IMR-90 (cell line): ENCODE measurements at regions not wholly inside any gene's neighbourhood (a gene's known extent, or its start where the extent isn't known, plus 50 kb on each side); places are given as distances from the start of the nearest gene placed in this dataset.
A peak's percentile ranks its signal among the peaks of the same experiment; 100 is the strongest.

Source experiments
- ATAC-seq: fragments of 200-7000 bp; cut with Tn5 transposase; 2 replicates; pipeline ENCODE4 v1.9.1; 2020; ENCODE audit warnings: low read depth, mild to moderate bottlenecking, moderate library complexity
- BruUV-seq: library from RNA; stranded (reverse); fragments of 400-500 nt; replicated peaks from 2 replicates; lab custom pipeline; 2021; lab: Mats Ljungman, UMichigan
- CTCF ChIA-PET: fragments of 300-600 bp; formaldehyde crosslinking; extraction: SDS; loops from one replicate; lab custom pipeline; 2021; ENCODE audit warnings: antibody characterized with exemption; lab: Yijun Ruan, JAX
- POLR2A ChIA-PET: fragments of 300-600 bp; sonication (Branson Sonifier 250); formaldehyde crosslinking; loops from one replicate; lab custom pipeline; 2022; ENCODE audit warnings: antibody characterized with exemption; ENCODE audit not compliant: unreplicated experiment; lab: Charles Lee
- DNase-seq: peaks from one replicate; pipeline ENCODE4 v3.0.0; 2013
- H2AFZ ChIP-seq: replicated peaks from 2 replicates; pipeline ENCODE3; 2013; ENCODE audit warnings: low read length, mild to moderate bottlenecking; ENCODE audit not compliant: poor library complexity
- H2AK5ac ChIP-seq: 2 replicates; pipeline ENCODE4 v1.6.1; 2013; ENCODE audit warnings: low read depth, low read length, inconsistent platforms
- H2AK9ac ChIP-seq: replicated peaks from 2 replicates; pipeline ENCODE3; 2013; ENCODE audit warnings: mild to moderate bottlenecking, low read depth, low read length, moderate library complexity; ENCODE audit not compliant: poor library complexity
- H2BK120ac ChIP-seq: 2 replicates; pipeline ENCODE4 v1.6.1; 2013; ENCODE audit warnings: low read depth, low read length, inconsistent platforms
- H2BK15ac ChIP-seq: 3 replicates; pipeline ENCODE4 v1.6.1; 2013; ENCODE audit warnings: low read depth, low read length, inconsistent platforms
- H2BK20ac ChIP-seq: 2 replicates; pipeline ENCODE4 v1.6.1; 2013; ENCODE audit warnings: low read depth, mild to moderate bottlenecking, inconsistent platforms, low read length, moderate library complexity
- H2BK5ac ChIP-seq: 2 replicates; pipeline ENCODE4 v1.6.1; 2013; ENCODE audit warnings: mild to moderate bottlenecking, low read depth, low read length, inconsistent platforms; ENCODE audit not compliant: poor library complexity, severe bottlenecking
- H3K14ac ChIP-seq: replicated peaks from 2 replicates; pipeline ENCODE4 v1.6.1; 2013; ENCODE audit warnings: low read depth, low read length, inconsistent platforms
- H3K18ac ChIP-seq: 2 replicates; pipeline ENCODE4 v1.6.1; 2013; ENCODE audit warnings: low read depth, low read length, control low read depth
- H3K23ac ChIP-seq: 2 replicates; pipeline ENCODE4 v1.6.1; 2013; ENCODE audit warnings: low read depth, low read length, inconsistent platforms
- H3K27ac ChIP-seq: 2 replicates; pipeline ENCODE4 v1.5.1; 2013; ENCODE audit warnings: mild to moderate bottlenecking, control low read depth, low read length; ENCODE audit not compliant: insufficient read depth
- H3K27me3 ChIP-seq: 2 replicates; pipeline ENCODE4 v1.6.1; 2013; ENCODE audit warnings: low read length; ENCODE audit not compliant: control insufficient read depth, insufficient read depth
- H3K36me3 ChIP-seq: 2 replicates; pipeline ENCODE4 v1.6.1; 2013; ENCODE audit warnings: low read length, mixed read lengths; ENCODE audit not compliant: control insufficient read depth, insufficient read depth
- H3K4ac ChIP-seq: 2 replicates; pipeline ENCODE4 v1.6.1; 2013; ENCODE audit warnings: low read depth, low read length, inconsistent platforms
- H3K4me1 ChIP-seq: 2 replicates; pipeline ENCODE4 v1.6.1; 2013; ENCODE audit warnings: low read length, mixed read lengths; ENCODE audit not compliant: control insufficient read depth, insufficient read depth
- H3K4me2 ChIP-seq: 2 replicates; pipeline ENCODE4 v1.6.1; 2013; ENCODE audit warnings: low read depth, mild to moderate bottlenecking, control low read depth, low read length, moderate library complexity
- H3K4me3 ChIP-seq: 2 replicates; pipeline ENCODE4 v1.5.1; 2013; ENCODE audit warnings: low read depth, mild to moderate bottlenecking, control low read depth, low read length, moderate library complexity; ENCODE audit not compliant: insufficient read depth
- H3K56ac ChIP-seq: 2 replicates; pipeline ENCODE4 v1.6.1; 2013; ENCODE audit warnings: low read length, inconsistent platforms; ENCODE audit not compliant: insufficient read depth; ENCODE audit errors: extremely low read depth
- H3K79me1 ChIP-seq, 2 experiments: 2 replicates each; pipeline ENCODE4 v1.6.1; 2013; ENCODE audit warnings: low read length in 2 of 2, inconsistent platforms in 1 of 2, low read depth in 1 of 2
- H3K9ac ChIP-seq: 2 replicates; pipeline ENCODE4 v1.6.1; 2013; ENCODE audit warnings: low read depth, low read length, control low read depth
- H3K9me1 ChIP-seq: 2 replicates; pipeline ENCODE4 v1.6.1; 2013; ENCODE audit warnings: low read length, inconsistent platforms; ENCODE audit not compliant: insufficient read depth
- H3K9me3 ChIP-seq: 2 replicates; pipeline ENCODE4 v1.6.1; 2013; ENCODE audit warnings: low read length; ENCODE audit not compliant: control insufficient read depth, insufficient read depth
- H4K20me1 ChIP-seq: 2 replicates; pipeline ENCODE4 v1.6.1; 2013; ENCODE audit warnings: low read length, inconsistent platforms; ENCODE audit not compliant: insufficient read depth
- H4K5ac ChIP-seq: 2 replicates; pipeline ENCODE4 v1.6.1; 2013; ENCODE audit warnings: mild to moderate bottlenecking, low read depth, low read length, control low read depth
- H4K8ac ChIP-seq, 2 experiments: 2 replicates each; pipeline ENCODE4 v1.6.1; 2013; ENCODE audit warnings: low read depth in 2 of 2, low read length in 2 of 2, control low read depth in 1 of 2, inconsistent platforms in 1 of 2
- H4K91ac ChIP-seq: 2 replicates; pipeline ENCODE4 v1.6.1; 2013; ENCODE audit warnings: low read depth, low read length, inconsistent platforms; ENCODE audit not compliant: insufficient read depth
- BHLHE40 ChIP-seq: fragments of 150-350 bp; IDR thresholded peaks from 2 replicates; pipeline ENCODE4 v1.6.1; 2016; ENCODE audit warnings: mild to moderate bottlenecking, low read depth, low read length
- MAFK ChIP-seq: IDR thresholded peaks from 2 replicates; pipeline ENCODE4 v1.6.1; 2012; ENCODE audit warnings: low read depth, low read length, improper control_type of control experiment
- RFX5 ChIP-seq: IDR thresholded peaks from 2 replicates; pipeline ENCODE4 v1.8.0; 2012; ENCODE audit warnings: low read depth, mild to moderate bottlenecking, low read length, moderate library complexity
- WGBS, 2 experiments: methylation state at CpG; one replicate each; pipeline versions ENCODE4 v1.1.5 to v1.1.7; 2013; ENCODE audit warnings: missing lambda C conversion rate in 2 of 2; ENCODE audit not compliant: insufficient read length in 1 of 2; ENCODE audit errors: extremely low coverage in 2 of 2; 5-methylcytosine and 5-hydroxymethylcytosine counted together
- dilution Hi-C: fragments of 300-500 bp; cut with HindIII; formaldehyde crosslinking; loops from one replicate; pipeline ENCODE4 v1.14.3; 2018; ENCODE audit warnings: low sequenced_read_pairs; ENCODE audit not compliant: unreplicated experiment
- in situ Hi-C: fragments of 300-500 bp; cut with MboI; formaldehyde crosslinking; loops from 3 replicates; pipeline ENCODE4 v1.14.3; 2019; ENCODE audit warnings: low sequenced_read_pairs, inconsistent platforms, mixed read lengths
- intact Hi-C: fragments of 100-400 bp; cut with micrococcal nuclease; formaldehyde crosslinking; loops from 2 replicates; pipeline ENCODE4 v1.10.0; 2022

DNA sequence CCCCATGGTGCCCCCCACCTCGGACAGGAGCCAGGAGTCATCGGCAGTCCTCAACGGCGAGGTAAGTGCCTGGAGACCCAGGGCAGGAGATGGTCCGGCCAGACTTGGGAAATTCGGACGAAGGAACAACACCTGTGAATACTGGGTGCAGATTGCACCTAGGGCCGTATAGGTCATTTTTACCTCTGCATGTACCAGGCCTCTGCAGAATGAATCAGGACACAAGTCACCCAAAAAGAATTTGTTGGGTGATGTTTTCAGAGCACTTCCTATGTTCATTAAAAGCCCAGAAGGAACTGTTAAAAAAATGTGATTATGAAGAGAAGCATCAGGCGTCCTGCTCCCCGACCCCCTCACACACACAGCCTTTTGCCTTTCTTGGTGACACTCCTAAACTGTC, 93.9 kb downstream of the C11orf91 start:
- POLR2A ChIA-PET = no interaction called here
- Histone ChIP-seq H3K9ac (no peak overlapping the region), H3K4ac (no peak overlapping the region), H3K18ac (no peak overlapping the region), H2BK120ac (no peak overlapping the region), H3K27ac (no peak overlapping the region), H2AK5ac (no peak overlapping the region), H3K23ac (no peak overlapping the region), H2AFZ (peak overlapping the region; percentile 8), H3K79me1 (no peaks in the 10 kb centered on the region), H3K27me3 (no peaks in the 10 kb centered on the region), H4K91ac (no peak overlapping the region), H3K36me3 (no peaks in the 10 kb centered on the region), H4K5ac (no peak overlapping the region), H3K4me3 (no peak overlapping the region), H4K8ac (no peak overlapping the region), H3K9me1 (peaks cover 6% of the 10 kb centered on the region; the same call in 1 of the 2 replicates), H2BK15ac (no peak overlapping the region), H3K9me3 (no peaks in the 10 kb centered on the region), H2AK9ac (peak overlapping the region; percentile 23), H4K20me1 (no peaks in the 10 kb centered on the region), H2BK20ac (no peak overlapping the region), H3K56ac (no peak overlapping the region), H3K4me1 (no peaks in the 10 kb centered on the region), H3K4me2 (no peak overlapping the region), H2BK5ac (no peak overlapping the region), H3K14ac (0 out of 2 replicates have a peak overlapping the region, but pooled peaks have one; percentile 59)
- CTCF ChIA-PET = interaction anchor here (0.5 kb wide), 1 partner anchor 30 kb away, joined by 5 read pairs; no protein-coding TSS in a partner anchor
- dilution Hi-C loops = no loop called here
- 85% methylated on average over 3 of the region's 10 CpGs; no CpG with 5 or more reads in 1 of the 2 experiments for WGBS, 2 experiments
- intact Hi-C loops = no loop called here
- no peak for DNase-seq
- ATAC-seq = no peak
- TF ChIP-seq BHLHE40 (no peak), RFX5 (no peak), MAFK (no peak)
- in situ Hi-C loops = no loop called here
- BruUV-seq = no TSS peak
